HepG2 (cell line): ENCODE measurements at regions not wholly inside any gene's neighbourhood (a gene's known extent, or its start where the extent isn't known, plus 50 kb on each side); places are given as distances from the start of the nearest gene placed in this dataset.

ENCODE experiments used
- ATAC-seq: fragments of 200-7000 bp; cut with Tn5 transposase; 3 replicates; pipeline ENCODE4 v1.9.1; 2020; ENCODE audit warnings: mild to moderate bottlenecking, moderate library complexity
- BruUV-seq: library from RNA; stranded (reverse); fragments of 400-500 nt; replicated peaks from 2 replicates; lab custom pipeline; 2021; lab: Mats Ljungman, UMichigan
- CTCF ChIA-PET: fragments of 300-600 bp; formaldehyde crosslinking; extraction: SDS; loops from one replicate; lab custom pipeline; 2021; ENCODE audit warnings: low total read pairs, inconsistent platforms, low intra/inter-chr PET ratio; lab: Yijun Ruan, JAX
- POLR2A ChIA-PET: fragments of 350-600 bp; sonication (Branson Sonifier 250); formaldehyde crosslinking; loops from one replicate; lab custom pipeline; 2020; ENCODE audit warnings: antibody characterized with exemption, inconsistent platforms; lab: Yijun Ruan, JAX
- DNase-seq: peaks from one replicate; pipeline ENCODE4 v3.0.0-alpha.2; 2015; ENCODE audit warnings: low spot score
- FAIRE-seq: peaks from 3 replicates; lab custom pipeline; 2011; peaks lifted over from hg19 to GRCh38; lab: Jason Lieb, UNC
- H2AFZ ChIP-seq: one replicate; pipeline ENCODE4 v1.6.1; 2011; ENCODE audit warnings: low read length, inconsistent platforms
- H3K27ac ChIP-seq: fragments of 300-600 bp; 3 replicates; pipeline ENCODE4 v1.8.0; 2011; ENCODE audit warnings: mixed run types, mild to moderate bottlenecking, mixed read lengths, low read length, inconsistent platforms; ENCODE audit not compliant: insufficient read depth; ENCODE audit errors: extremely low read length
- H3K27me3 ChIP-seq, 2 experiments: fragments of 200-600 bp in 1 of 2; 2 replicates in 1 of 2; 3 replicates in 1 of 2; pipeline versions ENCODE4 v1.6.0 to v1.8.0; 2011; ENCODE audit warnings: low read length in 2 of 2, mild to moderate bottlenecking in 2 of 2, moderate library complexity in 2 of 2, inconsistent platforms in 1 of 2; ENCODE audit not compliant: insufficient read depth in 2 of 2, control insufficient read depth in 1 of 2
- H3K36me3 ChIP-seq, 2 experiments: fragments of 200-600 bp in 1 of 2; replicated peaks in 1 of 2; 2 replicates in 1 of 2; 3 replicates in 1 of 2; pipeline versions ENCODE4 v1.5.1 to v1.8.0; 2011; ENCODE audit warnings: low read length in 2 of 2, inconsistent platforms in 1 of 2; ENCODE audit not compliant: insufficient read depth in 2 of 2, control insufficient read depth in 1 of 2
- H3K4me1 ChIP-seq: 2 replicates; pipeline ENCODE4 v1.5.1; 2012; ENCODE audit warnings: low read length, inconsistent platforms; ENCODE audit not compliant: insufficient read depth
- H3K4me2 ChIP-seq: 2 replicates; pipeline ENCODE4 v1.6.0; 2011; ENCODE audit warnings: low read depth, low read length, inconsistent platforms
- H3K4me3 ChIP-seq, 3 experiments: fragments of 200-600 bp in 1 of 3; sonication (generic), shearing (Covaris generic) in 1 of 3; replicated peaks in 1 of 3; 2 replicates each; pipeline ENCODE4 v1.5.1; 2011 to 2016; ENCODE audit warnings: low read length in 3 of 3, inconsistent platforms in 2 of 3, low read depth in 2 of 3, mild to moderate bottlenecking in 2 of 3, control low read depth in 1 of 3, mixed read lengths in 1 of 3; ENCODE audit not compliant: insufficient read depth in 1 of 3
- H3K79me2 ChIP-seq: one replicate; pipeline ENCODE4 v1.6.1; 2011; ENCODE audit warnings: low read length, inconsistent platforms; ENCODE audit not compliant: insufficient read depth
- H3K9ac ChIP-seq: 2 replicates; pipeline ENCODE4 v1.6.0; 2011; ENCODE audit warnings: mild to moderate bottlenecking, low read depth, low read length, inconsistent platforms; ENCODE audit not compliant: insufficient read depth
- H3K9me3 ChIP-seq: 2 replicates; pipeline ENCODE4 v1.5.1; 2012; ENCODE audit warnings: mild to moderate bottlenecking, low read length
- H4K20me1 ChIP-seq: 2 replicates; pipeline ENCODE4 v1.6.0; 2011; ENCODE audit warnings: inconsistent platforms, mild to moderate bottlenecking, low read length, moderate library complexity; ENCODE audit not compliant: insufficient read depth
- ONECUT2 ChIP-seq: sonication (generic); formaldehyde crosslinking; IDR thresholded peaks from 2 replicates; pipeline ENCODE4 v1.4.0; 2020; ENCODE audit warnings: missing genetic modification reagents
- PBX2 ChIP-seq: IDR thresholded peaks from 2 replicates; pipeline ENCODE4 v1.6.1; 2016; ENCODE audit warnings: control low read depth
- SAFB2 ChIP-seq: sonication (generic); formaldehyde crosslinking; IDR thresholded peaks from 2 replicates; pipeline ENCODE4 v1.5.1; 2020; ENCODE audit warnings: missing genetic modification reagents, low read depth, mild to moderate bottlenecking, borderline replicate concordance
- TAF1 ChIP-seq: sonication (generic); formaldehyde crosslinking; IDR thresholded peaks from 2 replicates; pipeline ENCODE4 v1.4.0; 2020; ENCODE audit warnings: missing genetic modification reagents
- ZSCAN9 ChIP-seq: IDR thresholded peaks from 2 replicates; pipeline ENCODE4 v1.6.1; 2016; ENCODE audit warnings: borderline replicate concordance
- WGBS: methylation state at CpG from one replicate; pipeline ENCODE4 v1.1.6; 2017; ENCODE audit warnings: low lambda C conversion rate; 5-methylcytosine and 5-hydroxymethylcytosine counted together
- in situ Hi-C: cut with HindIII; loops from 2 replicates; pipeline ENCODE4 v1.10.0; 2017; ENCODE audit warnings: low pct_unique_long_range_greater_than_20kb; ENCODE audit not compliant: extremely low pct_ligation_motif_present
- intact Hi-C: fragments of 100-400 bp; cut with micrococcal nuclease; formaldehyde crosslinking; loops from one replicate; pipeline ENCODE4 v1.10.0; 2022; ENCODE audit not compliant: unreplicated experiment
- TF ChIP-seq, protein P1 (sequence below): sonication (generic); formaldehyde crosslinking; IDR thresholded peaks from 2 replicates; pipeline ENCODE4 v1.5.0; 2020; ENCODE audit warnings: mild to moderate bottlenecking, missing genetic modification reagents, moderate library complexity

DNA sequence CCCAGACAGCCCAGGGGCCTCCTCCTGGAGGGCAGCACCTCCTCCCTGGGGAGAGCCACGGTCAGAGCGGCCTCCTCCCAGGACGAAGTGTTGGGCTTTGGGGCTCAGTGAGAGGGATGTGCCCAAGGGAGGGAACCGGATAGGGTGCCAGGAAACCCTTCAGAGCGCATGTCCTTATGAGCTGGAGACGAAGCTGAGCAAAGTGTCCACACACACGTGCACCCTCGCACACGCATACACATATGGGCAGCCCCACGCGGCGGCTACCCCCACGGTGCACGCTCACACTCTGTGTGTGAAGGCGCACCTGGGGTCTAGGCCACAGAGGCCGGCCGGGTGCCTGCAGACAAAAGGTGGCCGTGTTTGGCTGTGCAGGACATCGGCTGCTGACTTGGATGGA, 106.1 kb upstream of the HDAC4 start:
- no peaks in the 10 kb centered on the region for H3K79me2 ChIP-seq
- H3K4me1 ChIP-seq = no peaks in the 10 kb centered on the region
- in situ Hi-C loops (no loop called here), intact Hi-C loops (no loop called here)
- DNase-seq (no peak), FAIRE-seq (no peak), ATAC-seq (no peak)
- H3K4me2 ChIP-seq = no peak overlapping the region
- H3K36me3 ChIP-seq = no peaks in the 10 kb centered on the region
- TF ChIP-seq ONECUT2 (CRISPR knock-in tag) (no peak), TAF1 (CRISPR knock-in tag) (no peak), ZSCAN9 (CRISPR knock-in tag) (no peak), SAFB2 (no peak), PBX2 (no peak)
- TF ChIP-seq, protein P1, sequence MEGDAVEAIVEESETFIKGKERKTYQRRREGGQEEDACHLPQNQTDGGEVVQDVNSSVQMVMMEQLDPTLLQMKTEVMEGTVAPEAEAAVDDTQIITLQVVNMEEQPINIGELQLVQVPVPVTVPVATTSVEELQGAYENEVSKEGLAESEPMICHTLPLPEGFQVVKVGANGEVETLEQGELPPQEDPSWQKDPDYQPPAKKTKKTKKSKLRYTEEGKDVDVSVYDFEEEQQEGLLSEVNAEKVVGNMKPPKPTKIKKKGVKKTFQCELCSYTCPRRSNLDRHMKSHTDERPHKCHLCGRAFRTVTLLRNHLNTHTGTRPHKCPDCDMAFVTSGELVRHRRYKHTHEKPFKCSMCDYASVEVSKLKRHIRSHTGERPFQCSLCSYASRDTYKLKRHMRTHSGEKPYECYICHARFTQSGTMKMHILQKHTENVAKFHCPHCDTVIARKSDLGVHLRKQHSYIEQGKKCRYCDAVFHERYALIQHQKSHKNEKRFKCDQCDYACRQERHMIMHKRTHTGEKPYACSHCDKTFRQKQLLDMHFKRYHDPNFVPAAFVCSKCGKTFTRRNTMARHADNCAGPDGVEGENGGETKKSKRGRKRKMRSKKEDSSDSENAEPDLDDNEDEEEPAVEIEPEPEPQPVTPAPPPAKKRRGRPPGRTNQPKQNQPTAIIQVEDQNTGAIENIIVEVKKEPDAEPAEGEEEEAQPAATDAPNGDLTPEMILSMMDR = no peak
- H3K27me3 ChIP-seq = peaks cover 5 to 69% of the 10 kb centered on the region in 2 experiments
- H3K27ac ChIP-seq = no peak overlapping the region
- 45% methylated on average over 13 of the region's 19 CpGs for WGBS
- no TSS peak for BruUV-seq
- H3K9ac ChIP-seq = no peak overlapping the region
- H3K4me3 ChIP-seq = no peak overlapping the region
- H3K9me3 ChIP-seq = no peaks in the 10 kb centered on the region
- H4K20me1 ChIP-seq = no peaks in the 10 kb centered on the region
- H2AFZ ChIP-seq = no peak overlapping the region
- ChIA-PET POLR2A (no interaction called here), CTCF (no interaction called here)
